ENCODE measurements at regions not wholly inside any gene's neighbourhood (a gene's known extent, or its start where the extent isn't known, plus 50 kb on each side); places are given as distances from the start of the nearest gene placed in this dataset.

DNA sequence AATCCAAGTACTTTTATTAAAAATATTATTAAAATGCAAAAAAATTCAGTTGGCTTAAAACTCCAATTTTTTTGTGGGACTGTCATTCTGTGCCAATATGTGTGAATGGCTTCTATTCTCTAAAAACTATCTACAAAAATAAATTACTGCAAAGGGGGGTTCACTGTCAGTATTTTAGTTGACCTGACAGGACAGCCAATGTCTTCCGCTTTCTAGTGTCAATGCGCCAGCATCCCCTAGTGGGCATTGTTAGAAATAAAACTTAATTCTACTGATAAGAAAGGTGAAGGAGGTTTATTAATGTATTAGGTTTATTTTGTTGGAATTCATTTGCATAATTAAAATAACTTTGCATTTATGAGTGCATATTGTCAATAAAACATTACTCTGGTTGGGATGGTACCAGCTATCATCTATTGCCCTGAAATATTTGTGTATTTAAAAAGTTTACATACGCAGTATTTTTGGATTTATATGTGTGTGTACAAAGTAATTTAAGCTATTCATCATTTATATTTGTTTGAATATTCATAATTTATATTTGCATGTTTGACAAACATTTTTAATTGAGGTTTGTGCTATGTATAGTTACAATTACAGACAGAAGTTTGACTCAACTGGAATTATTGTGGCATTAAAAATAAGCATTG is 527.2 kb downstream of the FLRT2 start:
- TF ChIP-seq, protein P1, sequence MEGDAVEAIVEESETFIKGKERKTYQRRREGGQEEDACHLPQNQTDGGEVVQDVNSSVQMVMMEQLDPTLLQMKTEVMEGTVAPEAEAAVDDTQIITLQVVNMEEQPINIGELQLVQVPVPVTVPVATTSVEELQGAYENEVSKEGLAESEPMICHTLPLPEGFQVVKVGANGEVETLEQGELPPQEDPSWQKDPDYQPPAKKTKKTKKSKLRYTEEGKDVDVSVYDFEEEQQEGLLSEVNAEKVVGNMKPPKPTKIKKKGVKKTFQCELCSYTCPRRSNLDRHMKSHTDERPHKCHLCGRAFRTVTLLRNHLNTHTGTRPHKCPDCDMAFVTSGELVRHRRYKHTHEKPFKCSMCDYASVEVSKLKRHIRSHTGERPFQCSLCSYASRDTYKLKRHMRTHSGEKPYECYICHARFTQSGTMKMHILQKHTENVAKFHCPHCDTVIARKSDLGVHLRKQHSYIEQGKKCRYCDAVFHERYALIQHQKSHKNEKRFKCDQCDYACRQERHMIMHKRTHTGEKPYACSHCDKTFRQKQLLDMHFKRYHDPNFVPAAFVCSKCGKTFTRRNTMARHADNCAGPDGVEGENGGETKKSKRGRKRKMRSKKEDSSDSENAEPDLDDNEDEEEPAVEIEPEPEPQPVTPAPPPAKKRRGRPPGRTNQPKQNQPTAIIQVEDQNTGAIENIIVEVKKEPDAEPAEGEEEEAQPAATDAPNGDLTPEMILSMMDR (conservative IDR thresholded peaks at IDR 0.05), result peak; percentile 72
- no peak for TF ChIP-seq EZH2 (IDR thresholded peaks at IDR 0.05; ENCODE audit: low read depth)

All from PC-9 (cell line).